Neuronal stem cell (in vitro differentiated cells): ENCODE measurements at regions not wholly inside any gene's neighbourhood (a gene's known extent, or its start where the extent isn't known, plus 50 kb on each side); places are given as distances from the start of the nearest gene placed in this dataset.

Experiments used
- DNase-seq: peaks from one replicate; pipeline ENCODE4 v3.0.0-alpha.2; 2013; ENCODE audit warnings: low spot score
- H2AFZ ChIP-seq: one replicate; pipeline ENCODE4 v1.6.1; 2013; ENCODE audit warnings: mild to moderate bottlenecking, low read length, inconsistent platforms
- H2AK5ac ChIP-seq: 2 replicates; pipeline ENCODE4 v1.6.1; 2013; ENCODE audit warnings: low read depth, mild to moderate bottlenecking, inconsistent platforms, low read length, moderate library complexity, mixed read lengths
- H2BK120ac ChIP-seq: 2 replicates; pipeline ENCODE4 v1.6.1; 2013; ENCODE audit warnings: low read depth, mild to moderate bottlenecking, inconsistent platforms, low read length, moderate library complexity, mixed read lengths
- H2BK12ac ChIP-seq: one replicate; pipeline ENCODE4 v1.6.1; 2013; ENCODE audit warnings: low read length, inconsistent platforms
- H2BK15ac ChIP-seq: 2 replicates; pipeline ENCODE4 v1.6.1; 2013; ENCODE audit warnings: mild to moderate bottlenecking, low read length, inconsistent platforms, mixed read lengths
- H2BK5ac ChIP-seq: one replicate; pipeline ENCODE4 v1.6.1; 2013; ENCODE audit warnings: inconsistent platforms, mild to moderate bottlenecking, low read length, moderate library complexity
- H3K14ac ChIP-seq: one replicate; pipeline ENCODE4 v1.6.1; 2013; ENCODE audit warnings: low read length, inconsistent platforms
- H3K18ac ChIP-seq: 2 replicates; pipeline ENCODE4 v1.6.1; 2013; ENCODE audit warnings: low read length, inconsistent platforms
- H3K23ac ChIP-seq: 2 replicates; pipeline ENCODE4 v1.6.1; 2013; ENCODE audit warnings: low read depth, mild to moderate bottlenecking, mixed read lengths, low read length, inconsistent platforms; ENCODE audit not compliant: poor library complexity
- H3K27ac ChIP-seq: replicated peaks from 3 replicates; pipeline ENCODE4 v1.5.1; 2013; ENCODE audit warnings: low read length, inconsistent platforms
- H3K27me3 ChIP-seq, 3 experiments: 2 replicates each; pipeline ENCODE4 v1.6.1; 2013; ENCODE audit warnings: low read length in 3 of 3, mild to moderate bottlenecking in 2 of 3, inconsistent platforms in 1 of 3, low read depth in 1 of 3, mixed read lengths in 1 of 3, moderate library complexity in 1 of 3; ENCODE audit not compliant: control insufficient read depth in 3 of 3, insufficient read depth in 3 of 3
- H3K36me3 ChIP-seq, 2 donors: replicated peaks in 1 of 2; 2 replicates each; pipeline ENCODE4 v1.6.1; 2013; ENCODE audit warnings: low read length in 2 of 2; ENCODE audit not compliant: control insufficient read depth in 2 of 2, insufficient read depth in 2 of 2
- H3K4ac ChIP-seq: 2 replicates; pipeline ENCODE4 v1.6.1; 2013; ENCODE audit warnings: inconsistent platforms, mild to moderate bottlenecking, low read length, moderate library complexity
- H3K4me1 ChIP-seq, 2 donors: 1 replicate in 1 of 2; 2 replicates in 1 of 2; pipeline ENCODE4 v1.6.1; 2013; ENCODE audit warnings: low read length in 2 of 2, low read depth in 1 of 2; ENCODE audit not compliant: control insufficient read depth in 2 of 2, insufficient read depth in 1 of 2
- H3K4me2 ChIP-seq: one replicate; pipeline ENCODE4 v1.6.1; 2013; ENCODE audit warnings: mild to moderate bottlenecking, low read length, inconsistent platforms; ENCODE audit not compliant: insufficient read depth, poor library complexity, severe bottlenecking
- H3K4me3 ChIP-seq, 2 donors: 2 replicates each; pipeline ENCODE4 v1.5.1; 2013; ENCODE audit warnings: low read length in 2 of 2, mild to moderate bottlenecking in 2 of 2, inconsistent platforms in 1 of 2, moderate library complexity in 1 of 2
- H3K79me1 ChIP-seq: one replicate; pipeline ENCODE4 v1.6.1; 2013; ENCODE audit warnings: low read depth, mild to moderate bottlenecking, inconsistent platforms, low read length, moderate library complexity
- H3K9ac ChIP-seq: one replicate; pipeline ENCODE4 v1.6.1; 2013; ENCODE audit warnings: mild to moderate bottlenecking, low read depth, low read length, inconsistent platforms; ENCODE audit not compliant: poor library complexity
- H3K9me3 ChIP-seq, 2 donors: replicated peaks in 1 of 2; 2 replicates each; pipeline versions ENCODE3 to v1.6.1; 2013; ENCODE audit warnings: low read length in 2 of 2, mild to moderate bottlenecking in 2 of 2, inconsistent platforms in 1 of 2, low read depth in 1 of 2, mixed read lengths in 1 of 2, moderate library complexity in 1 of 2; ENCODE audit not compliant: control insufficient read depth in 2 of 2, insufficient read depth in 1 of 2
- H4K8ac ChIP-seq: one replicate; pipeline ENCODE4 v1.6.1; 2013; ENCODE audit warnings: low read depth, mild to moderate bottlenecking, inconsistent platforms, low read length, moderate library complexity
- H4K91ac ChIP-seq: one replicate; pipeline ENCODE4 v1.6.1; 2013; ENCODE audit warnings: low read length, low read depth, mild to moderate bottlenecking, inconsistent platforms; ENCODE audit not compliant: poor library complexity
- WGBS, 2 donors: extraction: QIAGEN DNeasy Blood & Tissue Kit; methylation state at CpG; one replicate each; pipeline ENCODE4 v1.1.7; 2013; ENCODE audit warnings: missing lambda C conversion rate in 2 of 2, mixed read lengths in 1 of 2; ENCODE audit not compliant: insufficient read length in 2 of 2, insufficient replicate concordance in 1 of 2; ENCODE audit errors: extremely low coverage in 2 of 2; 5-methylcytosine and 5-hydroxymethylcytosine counted together

DNA sequence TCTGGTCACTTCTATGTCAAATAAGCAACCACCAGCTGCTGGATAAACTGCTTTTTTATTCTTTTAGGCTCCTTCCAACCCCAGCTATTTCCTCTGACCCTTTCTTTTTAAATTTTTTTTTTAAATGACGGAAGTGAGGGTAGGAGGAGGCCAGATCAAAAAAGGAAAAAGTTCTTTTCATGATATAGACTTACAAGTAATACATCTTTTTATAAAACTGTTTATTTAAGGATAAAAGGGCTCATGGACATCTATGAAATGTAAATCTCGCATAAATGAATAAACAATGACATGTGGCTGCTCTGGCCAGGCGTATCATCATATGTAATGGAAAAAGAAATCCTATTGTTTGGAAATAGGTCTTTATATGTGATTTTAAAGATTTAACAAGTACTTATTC lies 169.0 kb upstream of the ATP2B1 start:
- H3K18ac ChIP-seq = no peak overlapping the region
- H2BK120ac ChIP-seq = no peak overlapping the region
- H3K4ac ChIP-seq = no peak overlapping the region
- H4K8ac ChIP-seq = no peak overlapping the region
- DNase-seq = no peak
- H3K9me3 ChIP-seq = no peaks in the 10 kb centered on the region
- no peak overlapping the region for H3K4me3 ChIP-seq
- no peak overlapping the region for H2BK12ac ChIP-seq
- H3K14ac ChIP-seq = no peak overlapping the region
- no peak overlapping the region for H4K91ac ChIP-seq
- no peak overlapping the region for H3K27ac ChIP-seq
- H3K9ac ChIP-seq = no peak overlapping the region
- no peak overlapping the region for H2BK5ac ChIP-seq
- no peaks in the 10 kb centered on the region for H3K36me3 ChIP-seq
- WGBS, 2 donors = no CpG with 5 or more reads among the region's 3 CpGs
- H3K4me2 ChIP-seq = no peak overlapping the region
- H3K79me1 ChIP-seq = no peaks in the 10 kb centered on the region
- no peaks in the 10 kb centered on the region for H3K27me3 ChIP-seq
- H2BK15ac ChIP-seq = no peak overlapping the region
- H2AK5ac ChIP-seq = no peak overlapping the region
- no peak overlapping the region for H2AFZ ChIP-seq
- peaks cover 8 to 10% of the 10 kb centered on the region in 2 donors for H3K4me1 ChIP-seq
- no peak overlapping the region for H3K23ac ChIP-seq

GRCh38 chr12:89877136-89877535 lies 168.5 kb upstream of the ATP2B1 start:
- Histone ChIP-seq H3K23ac (no peak overlapping the region), H3K27me3 (no peaks in the 10 kb centered on the region), H2AK5ac (no peak overlapping the region), H3K4me3 (no peak overlapping the region), H3K27ac (no peak overlapping the region), H2BK12ac (no peak overlapping the region), H2AFZ (no peak overlapping the region), H3K4ac (no peak overlapping the region), H2BK5ac (no peak overlapping the region), H4K8ac (no peak overlapping the region), H3K14ac (no peak overlapping the region), H3K4me1 (peaks cover 8 to 10% of the 10 kb centered on the region in 2 donors), H3K79me1 (no peaks in the 10 kb centered on the region), H2BK120ac (no peak overlapping the region), H3K36me3 (no peaks in the 10 kb centered on the region), H3K9ac (no peak overlapping the region), H4K91ac (no peak overlapping the region), H3K18ac (no peak overlapping the region), H3K9me3 (no peaks in the 10 kb centered on the region), H2BK15ac (no peak overlapping the region), H3K4me2 (no peak overlapping the region)
- WGBS, 2 donors = no CpG with 5 or more reads among the region's 3 CpGs
- no peak for DNase-seq

- no peaks in the 10 kb centered on the region for H3K9me3 ChIP-seq
- H3K36me3 ChIP-seq = no peaks in the 10 kb centered on the region
- H3K23ac ChIP-seq = no peak overlapping the region
- H3K27ac ChIP-seq = no peak overlapping the region
- no peak overlapping the region for H2BK12ac ChIP-seq
- no CpG with 5 or more reads among the region's 1 CpG for WGBS, 2 donors
- no peaks in the 10 kb centered on the region for H3K79me1 ChIP-seq
- H3K9ac ChIP-seq = no peak overlapping the region
- H2BK120ac ChIP-seq = no peak overlapping the region
- H3K4ac ChIP-seq = no peak overlapping the region
- no peaks in the 10 kb centered on the region for H3K27me3 ChIP-seq
- no peak overlapping the region for H4K8ac ChIP-seq
- no peak overlapping the region for H2AFZ ChIP-seq
- H3K4me2 ChIP-seq = no peak overlapping the region
- H4K91ac ChIP-seq = no peak overlapping the region
- no peak for DNase-seq
- no peak overlapping the region for H2AK5ac ChIP-seq
- no peak overlapping the region for H3K4me3 ChIP-seq
- no peak overlapping the region for H2BK15ac ChIP-seq
- H2BK5ac ChIP-seq = no peak overlapping the region
- H3K4me1 ChIP-seq = peaks cover 8 to 10% of the 10 kb centered on the region in 2 donors
- no peak overlapping the region for H3K18ac ChIP-seq
- H3K14ac ChIP-seq = no peak overlapping the region
Observed at GRCh38 chr12:89875809-89876208, 167.2 kb upstream of the ATP2B1 start.

DNA sequence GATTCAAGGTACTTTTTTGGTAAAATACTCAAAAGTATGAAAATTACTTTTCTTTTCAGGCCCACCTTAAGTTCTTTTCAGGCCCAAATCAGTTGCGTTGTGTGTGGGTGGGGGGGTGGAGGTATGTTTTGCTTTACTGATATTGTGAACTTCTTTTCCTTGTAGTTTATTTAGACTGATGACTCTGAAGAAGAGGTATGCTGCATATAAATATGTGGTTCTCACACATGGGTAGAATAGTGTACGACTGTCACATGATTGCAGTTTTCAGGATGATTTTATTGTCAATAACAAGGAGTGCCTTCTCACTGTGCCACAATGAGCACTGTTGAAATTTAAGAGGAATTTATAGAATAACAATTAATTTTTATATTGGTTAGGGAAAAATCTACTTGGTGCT lies 166.6 kb upstream of the ATP2B1 start:
- Histone ChIP-seq H4K8ac (no peak overlapping the region), H3K9ac (no peak overlapping the region), H2BK15ac (no peak overlapping the region), H3K27ac (no peak overlapping the region), H3K4me3 (no peak overlapping the region), H3K9me3 (peaks cover 0 to 2% of the 10 kb centered on the region in 2 donors), H3K4me1 (peaks cover 8% of the 10 kb centered on the region in 2 donors), H2AFZ (no peak overlapping the region), H2AK5ac (no peak overlapping the region), H3K18ac (no peak overlapping the region), H3K4me2 (no peak overlapping the region), H2BK5ac (no peak overlapping the region), H2BK120ac (no peak overlapping the region), H4K91ac (no peak overlapping the region), H3K23ac (no peak overlapping the region), H3K14ac (no peak overlapping the region), H3K27me3 (no peaks in the 10 kb centered on the region), H3K4ac (no peak overlapping the region), H3K79me1 (no peaks in the 10 kb centered on the region), H2BK12ac (no peak overlapping the region), H3K36me3 (no peaks in the 10 kb centered on the region)
- no peak for DNase-seq
- WGBS, 2 donors = no CpG with 5 or more reads among the region's 2 CpGs
